CD14-positive monocyte (primary cell): ENCODE measurements at regions not wholly inside any gene's neighbourhood (a gene's known extent, or its start where the extent isn't known, plus 50 kb on each side); places are given as distances from the start of the nearest gene placed in this dataset.

Experiments
- DNase-seq, 3 donors: peaks; one replicate each; pipeline ENCODE4 v3.0.0-alpha.2; 2011 to 2022
- H2AFZ ChIP-seq: 2 replicates; pipeline ENCODE4 v1.6.0; 2012; ENCODE audit warnings: mild to moderate bottlenecking, low read depth, low read length, inconsistent platforms; ENCODE audit not compliant: insufficient read depth, poor library complexity, severe bottlenecking
- H3K27ac ChIP-seq, 2 donors: 1 replicate in 1 of 2; 2 replicates in 1 of 2; pipeline ENCODE4 v1.5.1; 2012 to 2013; ENCODE audit warnings: low read length in 2 of 2, control low read depth in 1 of 2, inconsistent platforms in 1 of 2, low read depth in 1 of 2, mild to moderate bottlenecking in 1 of 2
- H3K27me3 ChIP-seq, 2 donors: one replicate each; pipeline versions ENCODE4 v1.6.0 to v1.6.1; 2011 to 2013; ENCODE audit warnings: low read length in 2 of 2; ENCODE audit not compliant: control insufficient read depth in 2 of 2, insufficient read depth in 2 of 2
- H3K36me3 ChIP-seq, 2 donors: replicated peaks in 1 of 2; 1 replicate in 1 of 2; 2 replicates in 1 of 2; pipeline versions ENCODE4 v1.5.1 to v1.6.1; 2012 to 2013; ENCODE audit warnings: low read length in 2 of 2, control low read depth in 1 of 2, inconsistent platforms in 1 of 2, mild to moderate bottlenecking in 1 of 2; ENCODE audit not compliant: insufficient read depth in 2 of 2, control insufficient read depth in 1 of 2
- H3K4me1 ChIP-seq, 2 donors: 1 replicate in 1 of 2; 2 replicates in 1 of 2; pipeline versions ENCODE4 v1.5.1 to v1.6.1; 2012 to 2013; ENCODE audit warnings: low read length in 2 of 2, control low read depth in 1 of 2, inconsistent platforms in 1 of 2, mild to moderate bottlenecking in 1 of 2, moderate library complexity in 1 of 2; ENCODE audit not compliant: insufficient read depth in 2 of 2, control insufficient read depth in 1 of 2
- H3K4me2 ChIP-seq: replicated peaks from 2 replicates; pipeline ENCODE3; 2012; ENCODE audit warnings: low read length, moderate library complexity, mild to moderate bottlenecking; ENCODE audit not compliant: poor library complexity, severe bottlenecking; ENCODE audit errors: extremely low read depth
- H3K4me3 ChIP-seq, 3 experiments: fragments of 200-600 bp in 1 of 3; sonication (generic) in 1 of 3; replicated peaks in 1 of 3; 1 replicate in 2 of 3; 2 replicates in 1 of 3; pipeline ENCODE4 v1.5.1; 2011 to 2013; ENCODE audit warnings: low read length in 3 of 3, mild to moderate bottlenecking in 3 of 3, control low read depth in 2 of 3, low read depth in 2 of 3, inconsistent platforms in 1 of 3, moderate library complexity in 1 of 3
- H3K79me2 ChIP-seq: 2 replicates; pipeline ENCODE4 v1.6.0; 2012; ENCODE audit warnings: mild to moderate bottlenecking, control low read depth, inconsistent platforms, low read length, moderate library complexity; ENCODE audit not compliant: insufficient read depth
- H3K9ac ChIP-seq: 2 replicates; pipeline ENCODE4 v1.6.0; 2017; ENCODE audit warnings: low read length, mild to moderate bottlenecking; ENCODE audit not compliant: insufficient read depth, poor library complexity, severe bottlenecking
- H3K9me3 ChIP-seq, 2 donors: replicated peaks in 1 of 2; 1 replicate in 1 of 2; 2 replicates in 1 of 2; pipeline versions ENCODE4 v1.5.1 to v1.6.1; 2012 to 2013; ENCODE audit warnings: low read length in 2 of 2, control low read depth in 1 of 2; ENCODE audit not compliant: control insufficient read depth in 1 of 2, insufficient read depth in 1 of 2
- H4K20me1 ChIP-seq: 2 replicates; pipeline ENCODE4 v1.6.0; 2012; ENCODE audit warnings: mild to moderate bottlenecking, low read length, control low read depth, moderate library complexity; ENCODE audit not compliant: insufficient read depth
- H3K27ac Mint-ChIP-seq, 7 donors: one replicate each; pipeline ENCODE4 v1.8.0; 2020; ENCODE audit warnings: mild to moderate bottlenecking in 7 of 7, mixed read lengths in 7 of 7, moderate library complexity in 6 of 7, inconsistent platforms in 2 of 7
- H3K27me3 Mint-ChIP-seq, 3 donors: one replicate each; pipeline ENCODE4 v1.8.0; 2021 to 2022; ENCODE audit warnings: low read depth in 3 of 3, mild to moderate bottlenecking in 3 of 3, mixed read lengths in 3 of 3, moderate library complexity in 3 of 3, inconsistent platforms in 1 of 3
- H3K36me3 Mint-ChIP-seq, 2 donors: one replicate each; pipeline ENCODE4 v1.8.0; 2020; ENCODE audit warnings: mixed read lengths in 2 of 2, inconsistent platforms in 1 of 2, mild to moderate bottlenecking in 1 of 2
- H3K4me1 Mint-ChIP-seq: one replicate; pipeline ENCODE4 v1.8.0; 2020; ENCODE audit warnings: mild to moderate bottlenecking, mixed read lengths
- H3K4me3 Mint-ChIP-seq, 2 donors: one replicate each; pipeline ENCODE4 v1.8.0; 2020; ENCODE audit warnings: mild to moderate bottlenecking in 2 of 2, mixed read lengths in 2 of 2, moderate library complexity in 1 of 2
- H3K9me3 Mint-ChIP-seq, 7 donors: one replicate each; pipeline ENCODE4 v1.8.0; 2020 to 2022; ENCODE audit warnings: mixed read lengths in 7 of 7, mild to moderate bottlenecking in 6 of 7, moderate library complexity in 6 of 7, inconsistent platforms in 2 of 7
- CTCF ChIP-seq: fragments of 200-600 bp; IDR thresholded peaks from one replicate; pipeline ENCODE4 v1.8.0; 2022; ENCODE audit warnings: antibody characterized with exemption, mild to moderate bottlenecking
- WGBS: methylation state at CpG from one replicate; pipeline ENCODE4 v1.1.5; 2013; ENCODE audit warnings: missing lambda C conversion rate; ENCODE audit not compliant: insufficient coverage; 5-methylcytosine and 5-hydroxymethylcytosine counted together
- intact Hi-C, 2 donors: fragments of 100-400 bp; cut with micrococcal nuclease; formaldehyde crosslinking; loops; one replicate each; pipeline versions ENCODE4 v1.15.0 to v1.15.1; 2023

- 81% methylated on average over 4 of the region's 5 CpGs for WGBS
Measured at GRCh38 chr7:36080843-36081242, 72.2 kb upstream of the EEPD1 start.

GRCh38 chr7:36082216-36082615, 70.8 kb upstream of the EEPD1 start:
- Mint-ChIP-seq H3K4me3 (no peak overlapping the region), H3K36me3 (no peaks in the 10 kb centered on the region), H3K9me3 (no peaks in the 10 kb centered on the region), H3K27ac (no peak overlapping the region), H3K27me3 (peaks cover 3 to 8% (median 4%) of the 10 kb centered on the region in 3 donors), H3K4me1 (no peaks in the 10 kb centered on the region)
- no peak overlapping the region for H3K4me2 ChIP-seq
- H3K79me2 ChIP-seq: no peaks in the 10 kb centered on the region
- H3K9ac ChIP-seq: no peak overlapping the region
- H3K36me3 ChIP-seq: no peaks in the 10 kb centered on the region
- no peak overlapping the region for H3K4me3 ChIP-seq
- no peaks in the 10 kb centered on the region for H3K9me3 ChIP-seq
- no peak for DNase-seq
- intact Hi-C loops: no loop called here
- H2AFZ ChIP-seq: no peak overlapping the region
- H3K4me1 ChIP-seq: no peaks in the 10 kb centered on the region
- H4K20me1 ChIP-seq: no peaks in the 10 kb centered on the region
- no peaks in the 10 kb centered on the region for H3K27me3 ChIP-seq
- WGBS: 83% methylated on average over 2 of the region's 4 CpGs
- TF ChIP-seq CTCF: no peak
- H3K27ac ChIP-seq: no peak overlapping the region

More at GRCh38 chr7:36080843-36081242, 72.2 kb upstream of the EEPD1 start:
- H4K20me1 ChIP-seq: no peaks in the 10 kb centered on the region
- intact Hi-C loops: no loop called here
- H3K4me2 ChIP-seq: no peak overlapping the region
- no peak for DNase-seq
- no peaks in the 10 kb centered on the region for H3K36me3 ChIP-seq
- no peaks in the 10 kb centered on the region for H3K4me1 ChIP-seq
- H3K9me3 Mint-ChIP-seq: no peaks in the 10 kb centered on the region
- H3K27ac ChIP-seq: no peak overlapping the region
- peaks cover 3 to 8% (median 3%) of the 10 kb centered on the region in 3 donors for H3K27me3 Mint-ChIP-seq
- no peak for TF ChIP-seq CTCF
- H3K36me3 Mint-ChIP-seq: no peaks in the 10 kb centered on the region
- no peak overlapping the region for H3K9ac ChIP-seq
- H3K27ac Mint-ChIP-seq: no peak overlapping the region
- H3K9me3 ChIP-seq: no peaks in the 10 kb centered on the region
- no peak overlapping the region for H2AFZ ChIP-seq
- no peak overlapping the region for H3K4me3 Mint-ChIP-seq
- H3K79me2 ChIP-seq: no peaks in the 10 kb centered on the region
- no peaks in the 10 kb centered on the region for H3K4me1 Mint-ChIP-seq
- H3K4me3 ChIP-seq: no peak overlapping the region
- no peaks in the 10 kb centered on the region for H3K27me3 ChIP-seq
